NCI-H2196 (cell line): ENCODE measurements at regions not wholly inside any gene's neighbourhood (a gene's known extent, or its start where the extent isn't known, plus 50 kb on each side); places are given as distances from the start of the nearest gene placed in this dataset.

Experiments
- DNase-seq: peaks from one replicate; lab custom pipeline; 2025; ENCODE audit not compliant: unreplicated experiment; lab: John Stamatoyannopoulos, UW

- DNase-seq, result no peak
These were observed 51.2 kb upstream of the ABCC4 start for GRCh38 chr13:95352486-95352885.

GRCh38 chr13:95354156-95354555 lies 52.9 kb upstream of the ABCC4 start:
- no peak for DNase-seq

GRCh38 chr13:95354680-95355487 lies 53.6 kb upstream of the ABCC4 start:
- no peak for DNase-seq

- no peak for DNase-seq
These were observed 54.2 kb upstream of the ABCC4 start for GRCh38 chr13:95355494-95355893.

- DNase-seq, result no peak
These were observed 55.7 kb upstream of the ABCC4 start for GRCh38 chr13:95356916-95357315.

- DNase-seq, result no peak
These were observed 56.6 kb upstream of the ABCC4 start for GRCh38 chr13:95357875-95358274.

- no peak for DNase-seq
These were observed 58.8 kb upstream of the ABCC4 start for GRCh38 chr13:95360052-95360451.

GRCh38 chr13:95360464-95361097 lies 59.3 kb upstream of the ABCC4 start:
- no peak for DNase-seq

- DNase-seq, result no peak
These were observed 60.4 kb upstream of the ABCC4 start for GRCh38 chr13:95361686-95362085.

- DNase-seq, result no peak
These were observed 61.4 kb upstream of the ABCC4 start for GRCh38 chr13:95362666-95363065.

GRCh38 chr13:95367309-95367843 lies 66.1 kb upstream of the ABCC4 start:
- DNase-seq, result no peak

- no peak for DNase-seq
These were observed 67.7 kb upstream of the ABCC4 start for GRCh38 chr13:95368998-95369397.

- no peak for DNase-seq
These were observed 74.5 kb upstream of the ABCC4 start for GRCh38 chr13:95375706-95376105.

- no peak for DNase-seq
These were observed 77.4 kb upstream of the ABCC4 start for GRCh38 chr13:95378603-95379002.

GRCh38 chr13:95380468-95381211 lies 79.4 kb upstream of the ABCC4 start:
- peak; percentile 56 for DNase-seq

GRCh38 chr13:95381212-95381527 lies 79.9 kb upstream of the ABCC4 start:
- DNase-seq, result no peak

- DNase-seq, result no peak
These were observed 81.2 kb upstream of the ABCC4 start for GRCh38 chr13:95382411-95382810.

GRCh38 chr13:95382916-95383315 lies 81.7 kb upstream of the ABCC4 start:
- no peak for DNase-seq

- DNase-seq, result no peak
These were observed 84.1 kb upstream of the ABCC4 start for GRCh38 chr13:95385373-95385772.

- DNase-seq, result no peak
These were observed 84.5 kb upstream of the ABCC4 start for GRCh38 chr13:95385798-95386197.

- DNase-seq, result no peak
These were observed 85.1 kb upstream of the ABCC4 start for GRCh38 chr13:95386370-95386769.

- no peak for DNase-seq
These were observed 86.5 kb upstream of the ABCC4 start for GRCh38 chr13:95387733-95388207.
